H9 (cell line): ENCODE measurements at regions not wholly inside any gene's neighbourhood (a gene's known extent, or its start where the extent isn't known, plus 50 kb on each side); places are given as distances from the start of the nearest gene placed in this dataset.

Experiments
- DNase-seq: peaks from one replicate; pipeline ENCODE4 v3.0.0-alpha.2; 2017
- H2AFZ ChIP-seq: one replicate; pipeline ENCODE4 v1.6.1; 2013; ENCODE audit warnings: mild to moderate bottlenecking, low read length, control low read depth, moderate library complexity
- H2AK5ac ChIP-seq: 2 replicates; pipeline ENCODE4 v1.6.1; 2013; ENCODE audit warnings: low read length, control low read depth, mixed read lengths; ENCODE audit not compliant: insufficient read length
- H2BK120ac ChIP-seq: one replicate; pipeline ENCODE4 v1.6.1; 2013; ENCODE audit warnings: low read depth, mild to moderate bottlenecking, low read length, control low read depth, inconsistent platforms; ENCODE audit not compliant: poor library complexity, severe bottlenecking
- H2BK12ac ChIP-seq: 2 replicates; pipeline ENCODE4 v1.6.1; 2013; ENCODE audit warnings: low read length, control low read depth, mixed read lengths, low read depth; ENCODE audit not compliant: insufficient read length
- H2BK15ac ChIP-seq: 2 replicates; pipeline ENCODE4 v1.6.1; 2013; ENCODE audit warnings: low read depth, low read length, control low read depth
- H2BK20ac ChIP-seq: one replicate; pipeline ENCODE4 v1.6.1; 2013; ENCODE audit warnings: low read depth, mild to moderate bottlenecking, low read length, control low read depth, inconsistent platforms; ENCODE audit not compliant: poor library complexity, severe bottlenecking
- H2BK5ac ChIP-seq: 2 replicates; pipeline ENCODE4 v1.6.1; 2013; ENCODE audit warnings: low read length, control low read depth, mixed read lengths; ENCODE audit not compliant: insufficient read length
- H3K14ac ChIP-seq: 2 replicates; pipeline ENCODE4 v1.6.1; 2013; ENCODE audit warnings: low read length, control low read depth; ENCODE audit not compliant: insufficient read depth
- H3K18ac ChIP-seq: 2 replicates; pipeline ENCODE4 v1.6.1; 2013; ENCODE audit warnings: low read depth, mild to moderate bottlenecking, mixed read lengths, low read length, control low read depth; ENCODE audit not compliant: insufficient read length
- H3K23ac ChIP-seq: 2 replicates; pipeline ENCODE4 v1.6.1; 2013; ENCODE audit warnings: low read length, control low read depth, mixed read lengths, low read depth; ENCODE audit not compliant: insufficient read length
- H3K23me2 ChIP-seq: 2 replicates; pipeline ENCODE4 v1.6.1; 2013; ENCODE audit warnings: low read depth, mild to moderate bottlenecking, mixed read lengths, low read length, control low read depth; ENCODE audit not compliant: insufficient read length, poor library complexity, severe bottlenecking
- H3K27ac ChIP-seq: 2 replicates; pipeline ENCODE4 v1.5.1; 2013; ENCODE audit warnings: low read length, control low read depth, mixed read lengths, low read depth; ENCODE audit not compliant: insufficient read length
- H3K27me3 ChIP-seq: 2 replicates; pipeline ENCODE4 v1.6.1; 2013; ENCODE audit warnings: low read length, control low read depth, inconsistent platforms; ENCODE audit not compliant: insufficient read depth
- H3K4ac ChIP-seq: 2 replicates; pipeline ENCODE4 v1.6.1; 2013; ENCODE audit warnings: low read depth, mild to moderate bottlenecking, control low read depth, inconsistent platforms, low read length, moderate library complexity
- H3K4me1 ChIP-seq: 2 replicates; pipeline ENCODE4 v1.6.1; 2013; ENCODE audit warnings: low read length, control low read depth, inconsistent platforms; ENCODE audit not compliant: insufficient read depth
- H3K4me2 ChIP-seq: 2 replicates; pipeline ENCODE4 v1.6.1; 2013; ENCODE audit warnings: low read length, control low read depth, mixed read lengths; ENCODE audit not compliant: insufficient read length, insufficient read depth
- H3K56ac ChIP-seq: 2 replicates; pipeline ENCODE4 v1.6.1; 2013; ENCODE audit warnings: low read depth, mild to moderate bottlenecking, mixed read lengths, low read length, control low read depth; ENCODE audit not compliant: insufficient read length
- H3K79me1 ChIP-seq: 2 replicates; pipeline ENCODE4 v1.6.1; 2013; ENCODE audit warnings: low read depth, mild to moderate bottlenecking, moderate library complexity, low read length, control low read depth, inconsistent platforms; ENCODE audit not compliant: insufficient read depth, poor library complexity, severe bottlenecking
- H3K79me2 ChIP-seq: 2 replicates; pipeline ENCODE4 v1.6.1; 2013; ENCODE audit warnings: low read length, control low read depth, inconsistent platforms; ENCODE audit not compliant: insufficient read depth
- H3K9ac ChIP-seq: 2 replicates; pipeline ENCODE4 v1.6.1; 2013; ENCODE audit warnings: low read length, control low read depth, mixed read lengths; ENCODE audit not compliant: insufficient read length; ENCODE audit errors: extremely low read depth
- H3K9me3 ChIP-seq: one replicate; pipeline ENCODE4 v1.6.1; 2013; ENCODE audit warnings: low read depth, low read length, inconsistent platforms; ENCODE audit not compliant: control insufficient read depth
- H3T11ph ChIP-seq: one replicate; pipeline ENCODE4 v1.6.1; 2013; ENCODE audit warnings: mild to moderate bottlenecking, low read length, control low read depth, inconsistent platforms
- H4K20me1 ChIP-seq: one replicate; pipeline ENCODE4 v1.6.1; 2013; ENCODE audit not compliant: control insufficient read depth, insufficient read length, insufficient read depth
- H4K5ac ChIP-seq: 2 replicates; pipeline ENCODE4 v1.6.1; 2013; ENCODE audit warnings: low read depth, mild to moderate bottlenecking, mixed read lengths, low read length, control low read depth; ENCODE audit not compliant: insufficient read length
- H4K8ac ChIP-seq: replicated peaks from 2 replicates; pipeline ENCODE4 v1.6.1; 2013; ENCODE audit warnings: low read length, control low read depth, mixed read lengths, low read depth; ENCODE audit not compliant: insufficient read length
- H4K91ac ChIP-seq: 2 replicates; pipeline ENCODE4 v1.6.1; 2013; ENCODE audit warnings: low read depth, mild to moderate bottlenecking, moderate library complexity, mixed read lengths, low read length, control low read depth; ENCODE audit not compliant: insufficient read length
- H3K27ac Mint-ChIP-seq, 3 experiments: 2 replicates in 2 of 3; 3 replicates in 1 of 3; pipeline ENCODE4 v1.8.0; 2020 to 2021; ENCODE audit warnings: mixed read lengths in 3 of 3, mild to moderate bottlenecking in 1 of 3, moderate library complexity in 1 of 3
- H3K27me3 Mint-ChIP-seq: 2 replicates; pipeline ENCODE4 v1.8.0; 2021; ENCODE audit warnings: low read depth, mild to moderate bottlenecking, moderate library complexity, mixed read lengths
- H3K36me3 Mint-ChIP-seq, 3 experiments: 2 replicates in 2 of 3; 3 replicates in 1 of 3; pipeline ENCODE4 v1.8.0; 2020 to 2021; ENCODE audit warnings: low read depth in 3 of 3, mixed read lengths in 3 of 3; ENCODE audit not compliant: insufficient read depth in 1 of 3
- H3K4me1 Mint-ChIP-seq, 2 experiments: 2 replicates each; pipeline ENCODE4 v1.8.0; 2020; ENCODE audit warnings: mixed read lengths in 2 of 2
- H3K4me3 Mint-ChIP-seq, 2 experiments: 2 replicates in 1 of 2; 3 replicates in 1 of 2; pipeline ENCODE4 v1.8.0; 2020 to 2021; ENCODE audit warnings: mild to moderate bottlenecking in 2 of 2, mixed read lengths in 2 of 2, moderate library complexity in 1 of 2
- H3K9me3 Mint-ChIP-seq, 2 experiments: 2 replicates in 1 of 2; 3 replicates in 1 of 2; pipeline ENCODE4 v1.8.0; 2020; ENCODE audit warnings: mild to moderate bottlenecking in 2 of 2, mixed read lengths in 2 of 2, moderate library complexity in 1 of 2
- CTCF ChIP-seq: fragments of 200-600 bp; sonication (generic); conservative IDR thresholded peaks from 3 replicates; pipeline ENCODE4 v1.8.0; 2021; ENCODE audit warnings: antibody characterized with exemption, mild to moderate bottlenecking
- WGBS: extraction: QIAGEN DNeasy Blood & Tissue Kit; methylation state at CpG from one replicate; pipeline ENCODE4 v1.1.7; 2013; ENCODE audit warnings: missing lambda C conversion rate, low lambda C conversion rate, mixed read lengths; ENCODE audit not compliant: insufficient read length; ENCODE audit errors: extremely low coverage; 5-methylcytosine and 5-hydroxymethylcytosine counted together

GRCh38 chr4:123200051-123200940, 196.3 kb upstream of the SPRY1 start:
- H3K79me2 ChIP-seq, result no peaks in the 10 kb centered on the region
- no peak for TF ChIP-seq CTCF
- H3K14ac ChIP-seq, result no peak overlapping the region
- H2BK5ac ChIP-seq, result no peak overlapping the region
- H3K36me3 Mint-ChIP-seq, result no peaks in the 10 kb centered on the region; a peak in 1 of 7 replicates
- no peak overlapping the region for H2AK5ac ChIP-seq
- H3K79me1 ChIP-seq, result no peaks in the 10 kb centered on the region
- no peak overlapping the region for H4K91ac ChIP-seq
- no CpG with 5 or more reads among the region's 7 CpGs for WGBS
- no peak overlapping the region for H3K9ac ChIP-seq
- H3K27me3 ChIP-seq, result no peaks in the 10 kb centered on the region
- H2AFZ ChIP-seq, result no peak overlapping the region
- H3K4me1 ChIP-seq, result no peaks in the 10 kb centered on the region
- H3K27ac ChIP-seq, result no peak overlapping the region
- peaks cover 3 to 5% of the 10 kb centered on the region in 2 experiments; a peak in 1 of 4 replicates for H3K4me1 Mint-ChIP-seq
- H3K9me3 ChIP-seq, result no peaks in the 10 kb centered on the region
- H3T11ph ChIP-seq, result no peak overlapping the region
- no peak overlapping the region for H3K18ac ChIP-seq
- no peak overlapping the region for H2BK120ac ChIP-seq
- H2BK15ac ChIP-seq, result no peak overlapping the region
- H3K27ac Mint-ChIP-seq, result no peak overlapping the region
- no peak overlapping the region for H4K8ac ChIP-seq
- no peak for DNase-seq
- H4K20me1 ChIP-seq, result no peaks in the 10 kb centered on the region
- no peak overlapping the region for H2BK12ac ChIP-seq
- no peak overlapping the region for H2BK20ac ChIP-seq
- no peak overlapping the region for H3K23ac ChIP-seq
- H3K4me2 ChIP-seq, result no peak overlapping the region
- H3K27me3 Mint-ChIP-seq, result no peaks in the 10 kb centered on the region
- H3K9me3 Mint-ChIP-seq, result no peaks in the 10 kb centered on the region
- no peak overlapping the region for H4K5ac ChIP-seq
- no peaks in the 10 kb centered on the region for H3K23me2 ChIP-seq
- no peak overlapping the region for H3K56ac ChIP-seq
- no peak overlapping the region for H3K4ac ChIP-seq
- H3K4me3 Mint-ChIP-seq, result no peak overlapping the region
